ENCODE measurements at regions not wholly inside any gene's neighbourhood (a gene's known extent, or its start where the extent isn't known, plus 50 kb on each side); places are given as distances from the start of the nearest gene placed in this dataset.

DNA sequence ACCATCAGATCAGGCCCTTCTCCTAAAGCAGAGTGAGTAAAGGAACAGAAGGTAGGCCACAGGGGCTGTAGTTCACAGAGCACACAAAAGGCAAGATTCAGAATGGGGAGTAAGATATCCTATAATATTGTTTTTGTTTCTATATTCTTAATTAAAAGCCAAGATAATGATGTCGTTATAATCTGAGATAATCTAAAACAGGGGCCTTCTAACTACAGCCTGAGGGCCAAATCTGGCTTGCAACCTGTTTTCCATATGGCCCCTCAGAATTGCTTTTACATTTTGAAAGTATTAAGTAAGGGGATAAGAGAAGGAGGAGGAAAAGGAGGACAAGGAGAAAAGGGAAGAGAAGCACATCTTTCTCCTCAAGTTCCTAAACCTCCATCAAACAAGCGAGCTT is 435.8 kb downstream of the CSNK1G3 start:
- no peak for TF ChIP-seq PLSCR1 (CRISPR knock-in tag; IDR thresholded peaks at IDR 0.05; ENCODE audit: borderline replicate concordance)
- TF ChIP-seq ZSCAN22 (CRISPR knock-in tag; IDR thresholded peaks at IDR 0.05): no peak
- no peak for TF ChIP-seq NR2F1 (CRISPR knock-in tag; IDR thresholded peaks at IDR 0.05)
- no peak for TF ChIP-seq ZBTB42 (CRISPR knock-in tag; IDR thresholded peaks at IDR 0.05)
- TF ChIP-seq HNF4G (IDR thresholded peaks at IDR 0.05; ENCODE audit: borderline replicate concordance, low read depth, low read length): no peak
- TF ChIP-seq HNF4G (CRISPR knock-in tag; IDR thresholded peaks at IDR 0.05; ENCODE audit: borderline replicate concordance, low read depth): no peak
- no peak for TF ChIP-seq ZNF350 (CRISPR knock-in tag; IDR thresholded peaks at IDR 0.05; ENCODE audit: borderline replicate concordance, low read depth)
- no peak for TF ChIP-seq ZNF512 (CRISPR knock-in tag; IDR thresholded peaks at IDR 0.05)
- no peak for TF ChIP-seq HES4 (CRISPR knock-in tag; IDR thresholded peaks at IDR 0.05; ENCODE audit: borderline replicate concordance)
- no peak for TF ChIP-seq ARID5B (CRISPR knock-in tag; IDR thresholded peaks at IDR 0.05)
- TF ChIP-seq ZNF768 (CRISPR knock-in tag; IDR thresholded peaks at IDR 0.05): no peak
- no peak for TF ChIP-seq MED13 (CRISPR knock-in tag; IDR thresholded peaks at IDR 0.05)
- no peak for TF ChIP-seq RBM22 (optimal IDR thresholded peaks at IDR 0.05; ENCODE audit: low read length)
- no peak for TF ChIP-seq ZNF616 (CRISPR knock-in tag; IDR thresholded peaks at IDR 0.05; ENCODE audit: low read depth)
- no peak for TF ChIP-seq ZNF883 (CRISPR knock-in tag; IDR thresholded peaks at IDR 0.05; ENCODE audit: not compliant biosample characterization)
- TF ChIP-seq RXRA (CRISPR knock-in tag; IDR thresholded peaks at IDR 0.05): no peak
- TF ChIP-seq PBX3 (CRISPR knock-in tag; IDR thresholded peaks at IDR 0.05; ENCODE audit: borderline replicate concordance): no peak
- no peak for TF ChIP-seq NONO (IDR thresholded peaks at IDR 0.05)
- TF ChIP-seq NONO (CRISPR knock-in tag; conservative IDR thresholded peaks at IDR 0.05): no peak
- Histone ChIP-seq H3K9ac (ENCODE audit: insufficient read depth, low read depth, low read length) (no peak overlapping the region), H3K4me3 (replicated peaks in 1 of 3; ENCODE audit: insufficient read depth in 1 of 3, low read depth in 2 of 3, low read length in 3 of 3) (no peak overlapping the region), H3K27ac (ENCODE audit: extremely low read length, insufficient read depth, low read length) (no peak overlapping the region), H3K79me2 (ENCODE audit: insufficient read depth, low read length) (no peaks in the 10 kb centered on the region), H3K4me1 (ENCODE audit: insufficient read depth, low read length) (no peaks in the 10 kb centered on the region), H3K36me3 (replicated peaks in 1 of 2; ENCODE audit: control insufficient read depth in 1 of 2, insufficient read depth in 2 of 2, low read length in 2 of 2) (no peaks in the 10 kb centered on the region), H3K9me3 (ENCODE audit: low read length) (no peaks in the 10 kb centered on the region), H4K20me1 (ENCODE audit: insufficient read depth, low read length) (no peaks in the 10 kb centered on the region), H2AFZ (ENCODE audit: low read length) (no peak overlapping the region), H3K27me3 (ENCODE audit: control insufficient read depth in 1 of 2, insufficient read depth in 2 of 2, low read length in 2 of 2) (no peaks in the 10 kb centered on the region), H3K4me2 (ENCODE audit: low read depth, low read length) (no peak overlapping the region)
- WGBS (ENCODE audit: low lambda C conversion rate): 9% methylated on average over 2 of the region's 2 CpGs
- intact Hi-C loops (cut with micrococcal nuclease; ENCODE audit: unreplicated experiment): no loop called here
- no TSS peak for BruUV-seq (replicated peaks)
- POLR2A ChIA-PET: no interaction called here
- in situ Hi-C loops (cut with HindIII; ENCODE audit: extremely low pct_ligation_motif_present, low pct_unique_long_range_greater_than_20kb): no loop called here
- ATAC-seq (no peak), FAIRE-seq (no peak), DNase-seq (ENCODE audit: low spot score) (no peak)
- CTCF ChIA-PET (ENCODE audit: low intra/inter-chr PET ratio, low total read pairs): no interaction called here
